Uterus (tissue), 3 donors: ENCODE measurements at regions not wholly inside any gene's neighbourhood (a gene's known extent, or its start where the extent isn't known, plus 50 kb on each side); places are given as distances from the start of the nearest gene placed in this dataset.

Experiments used
- DNase-seq, 2 donors: peaks; one replicate each; pipeline ENCODE4 v3.0.0-alpha.2; 2019 to 2020
- H3K27ac ChIP-seq, 2 donors: fragments of 200-600 bp; sonication (generic); 1 replicate in 1 of 2; 2 replicates in 1 of 2; pipeline ENCODE4 v1.5.1; 2016 to 2018
- H3K27me3 ChIP-seq, 2 donors: fragments of 200-600 bp; sonication (generic); one replicate each; pipeline ENCODE4 v1.5.1; 2018 to 2019; ENCODE audit warnings: control low read depth in 1 of 2
- H3K36me3 ChIP-seq, 2 donors: fragments of 200-600 bp; sonication (generic); one replicate each; pipeline ENCODE4 v1.5.1; 2019; ENCODE audit warnings: control low read depth in 1 of 2
- H3K4me1 ChIP-seq, 2 donors: fragments of 200-600 bp; sonication (generic); one replicate each; pipeline ENCODE4 v1.5.1; 2018 to 2019; ENCODE audit warnings: control low read depth in 1 of 2
- H3K4me3 ChIP-seq, 2 donors: fragments of 200-600 bp; sonication (generic); 1 replicate in 1 of 2; 2 replicates in 1 of 2; pipeline ENCODE4 v1.5.1; 2018 to 2019; ENCODE audit warnings: mild to moderate bottlenecking in 1 of 2
- H3K9me3 ChIP-seq, 2 donors: fragments of 200-600 bp; sonication (generic); one replicate each; pipeline ENCODE4 v1.5.1; 2019; ENCODE audit warnings: control low read depth in 1 of 2
- CTCF ChIP-seq, 4 experiments: fragments of 200-600 bp in 2 of 4; fragments of 450-650 bp in 2 of 4; sonication (generic) in 2 of 4; IDR thresholded peaks; one replicate each; pipeline ENCODE4 v1.5.1; 2016 to 2019; ENCODE audit warnings: antibody characterized with exemption in 4 of 4, mild to moderate bottlenecking in 2 of 4, moderate library complexity in 1 of 4
- POLR2A ChIP-seq, 2 donors: fragments of 450-650 bp; IDR thresholded peaks; one replicate each; pipeline ENCODE4 v1.6.1; 2016; ENCODE audit warnings: antibody characterized with exemption in 2 of 2, mild to moderate bottlenecking in 1 of 2, moderate library complexity in 1 of 2
- intact Hi-C: fragments of 100-400 bp; cut with DNase I; formaldehyde crosslinking; loops from one replicate; pipeline ENCODE4 v1.15.1; 2023; ENCODE audit warnings: low total_unique reads
- donor health status: DM: yes; HTN: yes; CAD: no.

GRCh38 chr20:6231556-6231955, 108.7 kb upstream of the FERMT1 start:
- intact Hi-C loops = no loop called here
- Histone ChIP-seq H3K27ac (no peak overlapping the region), H3K4me3 (no peak overlapping the region), H3K4me1 (no peaks in the 10 kb centered on the region), H3K9me3 (no peaks in the 10 kb centered on the region), H3K27me3 (no peaks in the 10 kb centered on the region), H3K36me3 (no peaks in the 10 kb centered on the region)
- no peak for TF ChIP-seq CTCF (IDR thresholded peaks at IDR 0.05)
- TF ChIP-seq POLR2A (IDR thresholded peaks at IDR 0.05) = no peak
- DNase-seq = no peak

- H3K27me3 ChIP-seq = no peaks in the 10 kb centered on the region
- no peak overlapping the region for H3K27ac ChIP-seq
- H3K9me3 ChIP-seq = no peaks in the 10 kb centered on the region
- TF ChIP-seq POLR2A (IDR thresholded peaks at IDR 0.05) (no peak), CTCF (IDR thresholded peaks at IDR 0.05) (no peak)
- H3K36me3 ChIP-seq = no peaks in the 10 kb centered on the region
- intact Hi-C loops = no loop called here
- no peak overlapping the region for H3K4me3 ChIP-seq
- no peaks in the 10 kb centered on the region for H3K4me1 ChIP-seq
- no peak for DNase-seq
Observed at GRCh38 chr20:6228302-6228843, 105.5 kb upstream of the FERMT1 start.

GRCh38 chr20:6213311-6213710, 90.5 kb upstream of the FERMT1 start:
- Histone ChIP-seq H3K4me1 (no peaks in the 10 kb centered on the region), H3K27ac (no peak overlapping the region), H3K4me3 (no peak overlapping the region), H3K36me3 (no peaks in the 10 kb centered on the region), H3K27me3 (no peaks in the 10 kb centered on the region), H3K9me3 (no peaks in the 10 kb centered on the region)
- TF ChIP-seq POLR2A (IDR thresholded peaks at IDR 0.05) (no peak), CTCF (IDR thresholded peaks at IDR 0.05) (no peak)
- intact Hi-C loops = no loop called here
- DNase-seq = no peak

DNA sequence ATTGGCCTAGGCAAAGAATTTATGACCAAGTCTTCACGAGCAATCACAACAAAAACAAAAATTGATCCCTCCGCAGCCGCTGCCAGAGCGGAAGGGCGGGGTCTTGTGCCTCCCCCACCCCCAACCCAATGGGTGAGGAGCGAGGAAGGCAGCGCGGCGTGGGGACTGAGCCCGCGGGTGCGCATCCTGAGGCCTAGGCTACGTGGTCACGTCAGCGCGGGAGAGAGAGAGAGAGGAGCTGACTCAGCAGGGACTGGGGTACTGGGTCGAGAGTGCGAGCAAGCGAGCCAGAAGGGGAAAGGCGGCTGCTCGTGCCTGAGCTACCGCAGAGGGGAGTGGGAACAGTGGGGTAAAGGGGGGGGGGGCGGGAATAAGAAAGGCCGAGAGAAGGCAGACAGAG, 90.1 kb upstream of the FERMT1 start:
- Histone ChIP-seq H3K27ac (no peak overlapping the region), H3K36me3 (no peaks in the 10 kb centered on the region), H3K27me3 (no peaks in the 10 kb centered on the region), H3K9me3 (no peaks in the 10 kb centered on the region), H3K4me1 (no peaks in the 10 kb centered on the region), H3K4me3 (no peak overlapping the region)
- TF ChIP-seq CTCF (IDR thresholded peaks at IDR 0.05) = no peak
- TF ChIP-seq POLR2A (IDR thresholded peaks at IDR 0.05) = no peak
- DNase-seq = no peak
- intact Hi-C loops = no loop called here

- TF ChIP-seq POLR2A (IDR thresholded peaks at IDR 0.05) = no peak
- TF ChIP-seq CTCF (IDR thresholded peaks at IDR 0.05) = no peak
- H3K27ac ChIP-seq = no peak overlapping the region
- H3K4me3 ChIP-seq = no peak overlapping the region
- no peaks in the 10 kb centered on the region for H3K4me1 ChIP-seq
- no peak for DNase-seq
- intact Hi-C loops = no loop called here
- no peaks in the 10 kb centered on the region for H3K36me3 ChIP-seq
- H3K9me3 ChIP-seq = no peaks in the 10 kb centered on the region
- H3K27me3 ChIP-seq = no peaks in the 10 kb centered on the region
Observed at GRCh38 chr20:6209093-6209492, 86.3 kb upstream of the FERMT1 start.
